ENCODE measurements at regions not wholly inside any gene's neighbourhood (a gene's known extent, or its start where the extent isn't known, plus 50 kb on each side); places are given as distances from the start of the nearest gene placed in this dataset.

DNA sequence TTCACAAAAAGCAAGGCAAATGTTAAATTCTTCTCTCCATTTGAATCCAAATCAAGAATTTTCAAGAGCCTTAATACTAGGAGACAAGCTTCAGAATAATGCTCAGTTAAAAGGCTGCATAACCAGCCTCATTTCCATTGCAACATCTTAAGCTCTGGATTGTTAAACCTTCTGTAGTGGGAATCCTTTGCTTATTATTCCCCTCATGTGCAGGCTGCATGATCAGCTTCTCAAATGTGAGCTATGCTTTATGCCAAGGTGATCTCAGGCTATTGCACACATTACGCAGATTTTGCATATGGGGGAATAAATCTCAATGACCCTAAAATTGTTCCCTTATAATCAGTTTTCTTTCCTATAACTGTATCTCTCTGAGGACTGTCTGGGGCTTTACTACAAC, 71.7 kb upstream of the CCDC196 start:
- Histone ChIP-seq H3K36me3 (replicated peaks) (no peaks in the 10 kb centered on the region), H3K27me3 (replicated peaks) (no peaks in the 10 kb centered on the region), H3K27ac (no peak overlapping the region), H3K4me3 (ENCODE audit: low read depth, low read length) (no peak overlapping the region)
- in situ Hi-C loops (cut with HindIII; ENCODE audit: low pct_ligation_motif_present, low sequenced_read_pairs), result no loop called here
- no peak for DNase-seq
- no peak for TF ChIP-seq CTCF (IDR thresholded peaks at IDR 0.05; ENCODE audit: low read depth, low read length, missing control alignments)

DNA sequence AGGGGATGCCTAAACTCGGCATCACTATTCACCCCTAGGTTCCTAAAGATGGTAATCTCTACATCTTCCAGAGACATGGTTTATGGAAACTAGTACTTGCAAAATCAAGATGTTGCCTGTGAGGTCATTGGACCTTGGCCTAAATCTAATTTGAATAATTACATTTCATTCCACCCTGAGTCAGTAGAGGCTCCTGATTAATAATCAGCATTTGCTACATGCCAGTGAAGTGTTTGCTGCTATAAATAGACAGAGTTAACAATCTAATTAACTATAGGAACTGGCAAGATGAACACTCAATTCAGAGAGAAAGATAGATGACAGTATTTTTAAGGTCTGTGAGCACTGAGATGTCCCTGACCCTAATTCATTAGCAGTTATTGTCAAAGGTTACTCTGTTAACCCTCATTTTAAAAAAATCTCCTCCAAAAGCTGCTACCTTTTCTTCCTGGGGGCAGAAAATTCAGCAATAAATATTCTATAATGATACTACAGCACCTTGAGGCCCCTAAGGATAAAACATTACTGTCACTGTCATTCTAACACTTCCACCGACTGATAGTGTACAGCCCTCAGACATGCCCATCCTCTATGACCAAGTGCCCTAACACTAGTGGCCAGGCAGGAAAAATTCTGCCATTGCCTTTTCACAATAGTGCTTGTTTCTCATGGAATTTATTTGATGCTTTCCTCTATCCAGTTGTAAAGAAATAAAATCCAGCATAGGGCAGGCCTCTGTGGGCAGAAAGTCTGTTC, 65.7 kb upstream of the CCDC196 start:
- no peak for TF ChIP-seq CTCF (IDR thresholded peaks at IDR 0.05; ENCODE audit: low read depth, low read length, missing control alignments)
- Histone ChIP-seq H3K36me3 (replicated peaks) (no peaks in the 10 kb centered on the region), H3K4me3 (ENCODE audit: low read depth, low read length) (no peak overlapping the region), H3K27ac (no peak overlapping the region), H3K27me3 (replicated peaks) (no peaks in the 10 kb centered on the region)
- in situ Hi-C loops (cut with HindIII; ENCODE audit: low pct_ligation_motif_present, low sequenced_read_pairs), result no loop called here
- no peak for DNase-seq

DNA sequence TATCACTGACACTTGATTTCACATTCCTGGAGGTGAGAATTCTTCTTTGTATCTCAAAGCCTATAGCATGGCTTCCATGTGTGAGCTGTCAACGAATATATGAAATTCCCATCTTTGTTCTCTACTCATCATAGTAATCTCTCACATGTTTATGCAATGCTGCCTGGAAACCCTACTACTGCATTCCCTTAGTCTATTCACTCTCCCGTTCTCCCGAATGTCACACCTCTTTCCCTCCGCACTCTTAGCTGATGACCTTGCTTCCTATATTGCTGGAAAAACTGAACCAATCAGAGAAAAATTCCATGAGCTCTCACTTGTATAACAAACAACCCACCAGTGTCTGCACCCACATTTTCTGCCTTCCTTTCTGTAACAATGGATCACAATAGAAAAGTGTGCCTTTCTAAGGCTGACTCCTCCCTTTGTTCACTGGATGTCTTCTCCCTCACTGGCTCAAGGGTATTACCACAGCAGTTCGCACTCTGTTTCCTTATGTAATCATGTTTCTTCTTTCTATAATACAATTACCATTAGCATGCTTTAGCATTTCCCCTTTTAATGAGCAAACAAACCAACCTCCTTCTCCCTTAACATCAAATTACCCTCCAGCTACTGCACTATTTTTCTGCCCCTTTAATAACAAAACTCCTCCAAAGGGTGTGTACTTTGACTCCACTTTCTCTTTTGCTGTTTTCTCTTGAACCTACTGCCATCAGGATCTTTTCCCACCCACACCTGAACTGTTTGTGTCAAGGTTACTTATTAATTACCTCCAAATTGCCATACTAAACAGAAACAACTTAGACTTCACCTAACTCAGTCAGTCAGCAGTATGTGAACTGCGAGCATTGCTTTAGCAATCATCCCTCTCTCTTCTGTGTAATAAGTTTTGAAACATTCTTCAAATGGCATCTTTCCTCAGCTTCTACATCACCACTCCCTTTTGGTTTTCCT, 63.9 kb upstream of the CCDC196 start:
- Histone ChIP-seq H3K27me3 (replicated peaks) (no peaks in the 10 kb centered on the region), H3K27ac (no peak overlapping the region), H3K36me3 (replicated peaks) (no peaks in the 10 kb centered on the region), H3K4me3 (ENCODE audit: low read depth, low read length) (no peak overlapping the region)
- DNase-seq, result no peak
- in situ Hi-C loops (cut with HindIII; ENCODE audit: low pct_ligation_motif_present, low sequenced_read_pairs), result no loop called here
- TF ChIP-seq CTCF (IDR thresholded peaks at IDR 0.05; ENCODE audit: low read depth, low read length, missing control alignments), result no peak

- TF ChIP-seq CTCF (IDR thresholded peaks at IDR 0.05; ENCODE audit: low read depth, low read length, missing control alignments), result no peak
- no peaks in the 10 kb centered on the region for H3K27me3 ChIP-seq (replicated peaks)
- H3K27ac ChIP-seq, result no peak overlapping the region
- H3K4me3 ChIP-seq (ENCODE audit: low read depth, low read length), result no peak overlapping the region
- in situ Hi-C loops (cut with HindIII; ENCODE audit: low pct_ligation_motif_present, low sequenced_read_pairs), result no loop called here
- no peaks in the 10 kb centered on the region for H3K36me3 ChIP-seq (replicated peaks)
- no peak for DNase-seq
Measured at GRCh38 chr14:66425402-66425801, 60.8 kb upstream of the CCDC196 start.

DNA sequence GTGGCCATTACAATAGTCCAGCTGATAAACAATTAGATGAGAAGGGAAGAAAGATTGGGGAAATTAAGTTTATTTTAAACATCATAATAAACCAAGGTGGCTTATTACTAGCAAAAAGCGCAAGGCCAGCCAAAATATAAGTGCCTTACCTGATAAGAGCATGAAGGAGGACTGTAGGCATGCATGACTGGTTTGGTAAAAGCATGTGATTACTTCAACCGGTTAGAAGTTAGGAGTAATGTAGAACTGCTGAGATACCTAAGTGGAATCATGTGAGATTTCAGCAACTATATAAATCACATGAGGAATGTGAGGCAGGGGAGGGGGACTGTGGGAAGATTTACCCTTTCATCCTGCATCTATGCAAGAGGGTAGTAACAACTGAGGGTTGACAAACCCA, 59.7 kb upstream of the CCDC196 start:
- no peaks in the 10 kb centered on the region for H3K36me3 ChIP-seq (replicated peaks)
- no peaks in the 10 kb centered on the region for H3K27me3 ChIP-seq (replicated peaks)
- in situ Hi-C loops (cut with HindIII; ENCODE audit: low pct_ligation_motif_present, low sequenced_read_pairs), result no loop called here
- H3K4me3 ChIP-seq (ENCODE audit: low read depth, low read length), result no peak overlapping the region
- no peak for TF ChIP-seq CTCF (IDR thresholded peaks at IDR 0.05; ENCODE audit: low read depth, low read length, missing control alignments)
- DNase-seq, result no peak
- H3K27ac ChIP-seq, result no peak overlapping the region

All from brain microvascular endothelial cell (primary cell).